ENCODE measurements at regions not wholly inside any gene's neighbourhood (a gene's known extent, or its start where the extent isn't known, plus 50 kb on each side); places are given as distances from the start of the nearest gene placed in this dataset.

DNA sequence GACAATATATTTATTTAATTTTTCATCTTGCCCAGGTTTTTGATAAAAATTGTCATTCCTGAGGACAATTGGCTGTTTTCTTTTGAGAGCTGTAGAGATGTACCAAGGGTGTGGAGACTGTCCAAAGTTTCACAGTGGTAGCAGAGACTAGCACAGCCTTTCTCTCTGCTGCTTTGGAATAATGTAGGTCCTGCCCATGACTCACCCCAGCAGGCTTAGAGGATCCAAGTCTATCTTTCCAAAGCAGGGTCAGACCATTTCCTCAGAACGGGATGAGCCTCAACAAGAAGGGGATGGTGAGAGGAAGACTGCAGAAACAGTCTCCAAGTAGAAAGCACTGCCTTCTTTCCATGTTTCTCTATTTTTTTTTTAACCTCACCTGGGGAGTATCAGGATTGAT, 131.5 kb upstream of the RPL34 start:
- DNase-seq (ENCODE audit: low read depth, low spot score) = no peak
- TF ChIP-seq CTCF (IDR thresholded peaks at IDR 0.05; ENCODE audit: low read depth, low read length) = no peak
- in situ Hi-C loops (cut with HindIII; ENCODE audit: low sequenced_read_pairs) = no loop called here
- H3K4me3 ChIP-seq (ENCODE audit: low read depth, low read length) = no peak overlapping the region

GRCh38 chr4:108486046-108486445, 134.3 kb upstream of the RPL34 start:
- no peak overlapping the region for H3K4me3 ChIP-seq (ENCODE audit: low read depth, low read length)
- in situ Hi-C loops (cut with HindIII; ENCODE audit: low sequenced_read_pairs) = no loop called here
- DNase-seq (ENCODE audit: low read depth, low spot score) = no peak
- no peak for TF ChIP-seq CTCF (IDR thresholded peaks at IDR 0.05; ENCODE audit: low read depth, low read length)

- H3K4me3 ChIP-seq (ENCODE audit: low read depth, low read length) = no peak overlapping the region
- TF ChIP-seq CTCF (IDR thresholded peaks at IDR 0.05; ENCODE audit: low read depth, low read length) = no peak
- in situ Hi-C loops (cut with HindIII; ENCODE audit: low sequenced_read_pairs) = no loop called here
- DNase-seq (ENCODE audit: low read depth, low spot score) = no peak
These were observed 136.2 kb upstream of the RPL34 start for GRCh38 chr4:108484187-108484586.

DNA sequence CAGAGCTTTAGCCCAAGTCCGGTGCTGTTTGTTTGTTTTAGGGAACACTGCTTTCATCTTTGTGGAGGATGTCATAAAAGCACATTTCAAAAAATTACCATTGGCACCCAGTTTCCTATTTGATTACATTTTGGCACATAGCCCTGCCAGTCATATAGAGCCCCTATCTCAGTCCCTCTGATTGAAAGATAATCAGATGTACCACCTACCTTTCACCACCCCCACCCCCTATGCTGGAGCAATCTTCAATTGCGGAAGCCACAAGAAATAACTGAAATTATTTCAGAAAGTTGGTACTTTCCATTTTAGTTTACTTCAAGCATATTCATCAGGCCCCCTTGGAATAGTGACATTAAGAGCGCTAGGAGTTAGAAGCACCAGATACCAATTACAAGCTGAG, 136.7 kb upstream of the RPL34 start:
- in situ Hi-C loops (cut with HindIII; ENCODE audit: low sequenced_read_pairs) = no loop called here
- DNase-seq (ENCODE audit: low read depth, low spot score) = no peak
- TF ChIP-seq CTCF (IDR thresholded peaks at IDR 0.05; ENCODE audit: low read depth, low read length) = no peak
- H3K4me3 ChIP-seq (ENCODE audit: low read depth, low read length) = no peak overlapping the region

GRCh38 chr4:108483079-108483478, 137.3 kb upstream of the RPL34 start:
- peak; percentile 37 for DNase-seq (ENCODE audit: low read depth, low spot score)
- no peak for TF ChIP-seq CTCF (IDR thresholded peaks at IDR 0.05; ENCODE audit: low read depth, low read length)
- H3K4me3 ChIP-seq (ENCODE audit: low read depth, low read length) = no peak overlapping the region
- in situ Hi-C loops (cut with HindIII; ENCODE audit: low sequenced_read_pairs) = no loop called here

GRCh38 chr4:108480881-108481280, 139.5 kb upstream of the RPL34 start:
- no peak overlapping the region for H3K4me3 ChIP-seq (ENCODE audit: low read depth, low read length)
- no peak for DNase-seq (ENCODE audit: low read depth, low spot score)
- TF ChIP-seq CTCF (IDR thresholded peaks at IDR 0.05; ENCODE audit: low read depth, low read length) = no peak
- in situ Hi-C loops (cut with HindIII; ENCODE audit: low sequenced_read_pairs) = no loop called here

DNA sequence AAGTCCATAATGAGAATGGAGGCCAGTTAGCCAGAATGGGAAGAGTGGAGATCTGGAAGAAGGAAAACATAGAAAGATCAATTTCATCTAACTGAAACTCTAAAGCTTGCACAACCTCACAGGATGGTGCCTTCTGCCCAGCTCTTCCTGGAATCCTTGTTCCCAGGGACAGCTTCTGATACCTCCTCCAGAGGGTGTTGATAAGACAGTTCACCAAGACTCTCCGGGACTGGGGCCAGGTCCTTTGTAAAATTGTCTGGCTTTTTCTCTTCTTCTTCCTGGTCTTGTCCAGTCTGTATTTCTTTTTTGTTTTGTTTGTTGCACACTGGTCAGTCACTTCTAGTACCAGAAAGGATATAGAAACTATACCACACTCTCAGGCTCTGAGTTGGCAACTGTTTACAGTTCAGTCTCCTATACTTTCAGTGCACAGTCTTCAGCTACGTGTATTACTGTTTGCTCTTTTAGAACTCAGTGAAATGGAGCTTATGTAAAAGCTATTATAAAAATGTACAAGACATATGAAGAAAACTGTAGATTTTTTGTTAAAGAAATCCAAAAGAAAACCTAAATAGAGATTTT, 142.8 kb upstream of the RPL34 start:
- no peak overlapping the region for H3K4me3 ChIP-seq (ENCODE audit: low read depth, low read length)
- no peak for TF ChIP-seq CTCF (IDR thresholded peaks at IDR 0.05; ENCODE audit: low read depth, low read length)
- DNase-seq (ENCODE audit: low read depth, low spot score) = no peak
- in situ Hi-C loops (cut with HindIII; ENCODE audit: low sequenced_read_pairs) = no loop called here
